DMS153 treated with DMSO at 0.1 percent for 48 hours (cell line): ENCODE measurements at regions not wholly inside any gene's neighbourhood (a gene's known extent, or its start where the extent isn't known, plus 50 kb on each side); places are given as distances from the start of the nearest gene placed in this dataset.

Source experiments
- DNase-seq: peaks from one replicate; lab custom pipeline; 2025; ENCODE audit not compliant: unreplicated experiment; lab: John Stamatoyannopoulos, UW

DNA sequence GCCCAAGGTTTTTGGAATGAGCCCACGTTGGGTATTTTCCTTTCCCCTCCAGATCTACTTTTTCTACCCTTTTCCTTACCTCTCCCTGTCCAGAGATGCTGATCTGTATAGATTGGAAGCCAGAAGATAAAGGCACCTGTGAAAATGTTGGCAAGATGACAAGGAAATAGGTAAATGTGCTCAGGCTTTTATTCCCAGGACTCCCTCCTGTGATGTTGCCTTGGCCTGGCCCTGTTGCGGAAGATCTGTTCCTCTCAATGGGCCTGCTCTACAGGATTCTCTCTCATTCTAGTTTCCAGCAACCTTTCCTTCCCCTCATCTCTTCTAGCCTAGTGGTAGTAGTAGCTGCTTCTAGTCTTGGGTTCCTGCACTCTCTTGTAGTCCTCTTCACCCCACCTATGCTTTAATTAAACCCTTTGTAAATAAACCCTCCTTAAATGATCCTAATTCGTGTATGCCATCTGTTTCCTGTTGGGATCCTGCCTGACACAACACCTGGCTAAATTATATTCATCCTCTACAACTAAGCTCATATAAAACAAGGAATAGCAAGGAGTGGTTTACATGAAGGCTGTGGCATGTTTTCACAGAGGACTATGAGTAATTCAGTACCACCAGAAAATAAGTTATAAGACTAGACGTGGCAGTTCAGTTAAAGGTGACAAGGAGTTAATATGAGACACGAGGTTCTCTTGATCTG, 95.7 kb upstream of the MAOA start:
- DNase-seq: peak; percentile 23

DNA sequence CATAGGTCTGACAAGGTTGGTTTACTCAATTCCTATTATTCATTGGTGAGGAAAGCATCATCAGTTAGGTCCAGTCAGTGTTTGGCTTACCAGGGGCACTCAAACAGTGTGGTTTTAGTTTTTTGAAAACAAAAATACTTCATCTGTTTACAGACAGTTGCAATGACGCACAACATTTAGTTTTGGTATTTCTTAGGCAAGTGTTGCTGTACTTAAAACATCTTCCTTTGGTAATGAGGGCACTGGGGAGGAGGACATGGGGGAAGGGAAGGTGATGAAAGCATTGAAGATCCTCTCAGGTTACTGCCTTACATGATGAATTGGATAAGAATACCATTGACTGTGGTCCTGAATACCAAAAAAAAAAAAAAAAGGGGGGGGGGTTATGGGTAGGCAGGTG, 93.7 kb upstream of the MAOA start:
- no peak for DNase-seq

DNA sequence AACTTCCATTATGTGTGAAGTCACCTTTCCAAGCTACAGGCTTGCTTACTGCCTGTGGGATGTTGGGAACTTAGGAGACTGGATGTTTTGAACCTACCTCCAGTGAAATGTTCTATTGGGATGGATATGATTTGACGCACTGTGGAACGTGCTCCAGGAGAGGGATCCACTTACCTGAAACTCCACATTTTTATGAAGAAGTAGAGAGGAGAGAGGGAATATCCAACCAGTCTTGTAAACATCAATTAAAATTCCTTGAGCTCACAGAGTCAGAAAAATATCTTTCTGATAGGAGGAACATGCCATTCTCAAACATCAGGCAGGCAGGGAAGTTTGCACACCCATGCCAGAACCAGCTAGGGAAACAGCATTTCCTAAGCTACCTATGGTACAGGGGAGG, 91.1 kb upstream of the MAOA start:
- no peak for DNase-seq

DNA sequence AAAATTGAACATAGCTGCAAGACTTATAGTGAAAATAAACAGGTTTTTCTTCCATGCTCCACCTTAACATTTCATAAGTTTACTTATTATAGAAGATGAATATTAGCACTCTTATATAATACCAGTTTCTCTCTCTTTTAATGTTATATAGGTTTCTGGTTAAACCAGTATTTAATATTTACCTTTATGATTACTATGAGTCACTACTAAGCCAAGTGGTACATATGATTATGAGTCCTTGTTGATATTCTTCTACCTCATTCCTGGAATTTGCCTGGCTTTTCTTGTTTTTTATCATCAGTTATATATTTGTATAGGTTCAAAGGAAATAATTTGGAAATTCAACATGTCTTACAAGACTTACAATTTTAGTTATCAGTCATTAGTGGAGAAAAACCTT, 89.9 kb upstream of the MAOA start:
- no peak for DNase-seq

DNA sequence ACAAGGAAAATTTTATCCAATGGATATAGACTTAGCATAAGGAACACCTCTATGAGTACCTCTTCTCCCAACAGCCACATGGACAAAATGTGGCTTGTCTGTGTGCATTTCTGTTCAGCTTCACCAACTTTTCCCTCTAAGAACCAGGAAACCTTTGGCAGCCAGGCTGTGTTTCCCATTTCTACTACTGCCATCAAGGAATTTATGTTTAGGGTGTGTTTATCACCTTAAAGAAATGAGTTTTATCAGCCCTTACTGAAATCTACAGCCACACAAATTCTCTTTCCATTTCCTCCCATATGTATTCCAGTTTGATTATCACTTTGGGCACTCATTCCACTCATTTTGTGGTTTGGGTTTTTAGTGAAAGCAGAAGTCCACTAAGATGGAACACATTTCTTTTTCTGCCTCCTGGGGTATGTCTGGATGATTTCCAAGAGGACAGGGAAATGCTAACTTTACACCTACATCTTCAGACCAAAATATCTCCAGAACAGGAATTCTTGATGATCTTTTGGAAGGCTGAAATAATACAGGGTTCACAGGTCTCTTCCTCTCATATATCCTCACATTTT, 82.6 kb upstream of the MAOA start:
- no peak for DNase-seq

DNA sequence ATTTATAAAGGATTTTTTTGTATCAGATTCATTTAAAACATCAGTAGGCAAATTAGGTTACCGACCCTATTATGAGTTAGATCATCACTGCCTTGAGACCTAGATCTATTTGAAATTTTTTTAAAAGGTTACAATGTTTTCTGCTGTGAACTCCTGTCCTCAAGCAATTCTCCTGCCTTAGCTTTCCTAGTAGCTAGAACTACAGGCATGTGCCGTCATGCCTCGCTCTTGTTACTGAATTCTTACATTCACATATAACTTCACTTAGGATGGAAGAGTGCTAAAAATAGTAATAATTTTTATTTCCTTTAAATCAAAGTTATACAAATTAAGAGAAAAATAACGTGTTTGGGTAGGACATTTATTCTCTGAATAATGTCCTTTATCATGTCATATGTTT, 75.5 kb upstream of the MAOA start:
- DNase-seq: no peak

DNA sequence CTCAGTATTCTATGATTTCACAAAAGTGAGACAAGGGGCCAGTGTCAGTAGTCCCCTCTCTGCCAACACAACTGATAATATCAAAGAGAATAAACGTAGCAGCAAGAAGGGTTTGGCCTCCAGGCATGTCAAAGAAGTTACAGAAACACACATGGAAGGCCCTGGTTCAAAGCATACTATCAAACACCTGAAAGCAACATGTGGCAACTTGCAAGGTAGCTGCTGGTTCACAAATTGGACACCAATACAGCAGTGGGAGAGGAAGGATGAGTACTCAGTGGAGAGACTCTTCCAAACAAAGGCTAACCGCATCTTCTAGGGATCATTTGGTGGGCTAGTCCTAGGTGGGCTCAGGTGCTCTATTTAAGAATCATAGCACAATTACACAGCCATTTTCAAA, 74.9 kb upstream of the MAOA start:
- no peak for DNase-seq

DNA sequence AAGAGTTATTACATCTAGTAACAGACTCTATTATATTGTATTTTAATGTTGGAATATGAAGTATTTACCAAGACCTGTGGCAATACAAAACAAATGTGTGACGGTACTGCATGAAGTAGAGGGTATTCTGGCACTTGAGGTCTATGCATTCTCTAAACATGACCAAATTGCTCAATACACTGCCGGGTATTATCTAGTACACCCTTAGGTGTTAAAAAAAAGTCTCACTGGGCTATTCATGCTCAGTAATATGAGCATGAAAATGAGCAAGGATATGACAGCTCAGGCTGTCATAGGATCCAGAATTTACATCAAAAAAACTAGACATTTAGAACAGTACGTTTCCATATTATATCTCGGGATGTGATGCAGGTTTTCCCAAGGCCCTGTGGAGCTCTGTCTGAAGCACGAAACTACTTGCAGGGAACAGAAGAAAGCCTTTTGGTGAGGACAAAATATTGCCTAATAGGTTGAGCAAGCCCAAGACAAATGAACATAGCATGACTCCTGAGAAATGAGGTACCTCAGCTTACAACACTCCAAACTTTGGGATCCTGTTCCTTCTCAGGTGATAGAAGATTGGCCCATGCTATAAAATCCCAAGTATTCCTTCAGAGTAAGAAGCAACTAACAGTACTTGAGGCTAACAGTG, 74.1 kb upstream of the MAOA start:
- DNase-seq: no peak

DNA sequence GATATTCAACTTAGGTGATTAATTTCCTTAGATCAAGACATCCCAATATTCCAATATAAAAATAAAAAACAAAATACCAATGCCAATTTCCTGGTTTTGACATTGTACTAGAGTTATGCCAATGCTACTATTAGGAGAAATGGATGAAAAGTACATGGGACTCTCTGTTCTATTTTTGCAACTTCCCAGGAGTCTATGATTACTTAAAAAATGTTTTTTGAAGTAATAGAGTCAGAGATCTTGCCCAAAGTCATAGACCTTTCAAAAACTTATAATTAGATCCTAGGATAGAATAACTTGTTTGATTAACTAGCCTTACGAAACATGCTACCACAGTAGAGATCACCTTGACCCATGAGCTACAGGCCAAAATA, 73.6 kb upstream of the MAOA start:
- no peak for DNase-seq

DNA sequence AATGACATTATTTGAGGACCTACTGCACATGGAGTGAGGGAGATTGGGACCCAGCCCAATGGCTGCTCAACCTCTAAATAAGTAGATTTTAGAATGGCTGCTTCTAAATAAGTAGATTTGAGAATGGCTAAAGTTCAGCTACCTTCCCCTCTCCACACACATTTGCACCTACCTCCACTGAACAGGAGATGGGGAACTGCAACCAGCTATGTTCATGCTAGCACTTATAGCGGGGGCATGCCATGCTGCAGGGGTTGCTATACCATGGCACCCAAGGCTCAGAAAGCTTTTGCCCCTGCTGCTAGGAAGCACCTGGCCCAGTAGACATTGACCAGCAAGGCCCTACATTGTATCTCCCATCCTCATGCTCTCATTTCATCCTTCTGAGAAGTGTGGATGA, 70.2 kb upstream of the MAOA start:
- no peak for DNase-seq

DNA sequence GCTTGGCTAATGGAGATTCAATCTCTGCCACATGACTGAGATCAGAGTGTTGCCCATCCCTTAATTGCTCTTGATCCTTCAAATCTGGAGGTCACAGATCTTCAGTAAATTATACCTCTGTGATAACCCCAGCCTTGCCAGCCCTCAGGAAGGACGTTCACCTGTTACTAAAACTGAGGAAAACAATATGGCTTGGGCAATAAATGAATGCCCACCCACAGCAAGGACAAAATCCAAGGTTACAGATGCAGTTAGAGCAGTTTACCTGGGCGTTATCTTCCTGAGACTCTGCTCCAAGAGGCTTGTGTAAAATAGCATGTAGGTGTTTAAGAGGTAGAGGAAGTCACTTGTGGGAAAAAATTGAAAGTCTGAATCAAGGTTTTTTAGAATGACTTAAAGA, 69.3 kb upstream of the MAOA start:
- DNase-seq: no peak

DNA sequence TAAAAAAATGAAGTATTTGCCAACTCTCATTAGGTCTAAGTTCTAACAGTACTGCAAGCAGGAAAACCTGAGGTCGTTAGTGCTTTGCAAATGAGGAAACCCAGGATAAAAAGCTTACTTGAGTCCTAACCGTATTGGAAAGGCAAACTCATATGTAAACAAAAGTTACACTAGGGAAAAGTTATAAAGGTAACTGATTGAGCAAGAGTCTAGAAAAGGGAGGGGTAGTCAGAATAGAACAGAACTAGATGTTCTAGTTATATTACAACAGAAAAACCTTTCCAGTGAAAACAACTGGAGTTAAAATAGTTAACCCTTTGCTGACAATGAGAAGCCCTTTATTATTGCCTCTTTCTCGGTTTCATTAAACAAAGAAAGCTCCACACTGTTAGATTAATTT, 66.4 kb upstream of the MAOA start:
- no peak for DNase-seq

DNA sequence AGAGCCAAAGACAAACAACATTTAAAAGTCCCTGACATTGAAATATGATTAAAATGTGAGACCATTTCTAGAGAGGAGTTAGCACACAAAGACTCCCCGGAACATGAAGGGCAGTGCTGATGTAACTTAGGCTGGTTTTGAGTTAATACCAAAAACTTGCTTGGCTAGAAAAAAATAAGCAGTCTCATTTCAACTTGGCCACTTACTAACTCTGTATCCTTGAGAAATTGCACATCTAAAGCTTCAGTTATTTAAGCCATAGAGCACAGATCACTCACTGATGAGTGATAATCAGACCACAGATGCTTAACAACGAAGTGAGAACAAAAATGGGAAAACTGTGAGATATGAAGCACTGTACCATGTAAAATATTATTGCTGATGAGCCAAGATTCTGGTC, 65.9 kb upstream of the MAOA start:
- no peak for DNase-seq

DNA sequence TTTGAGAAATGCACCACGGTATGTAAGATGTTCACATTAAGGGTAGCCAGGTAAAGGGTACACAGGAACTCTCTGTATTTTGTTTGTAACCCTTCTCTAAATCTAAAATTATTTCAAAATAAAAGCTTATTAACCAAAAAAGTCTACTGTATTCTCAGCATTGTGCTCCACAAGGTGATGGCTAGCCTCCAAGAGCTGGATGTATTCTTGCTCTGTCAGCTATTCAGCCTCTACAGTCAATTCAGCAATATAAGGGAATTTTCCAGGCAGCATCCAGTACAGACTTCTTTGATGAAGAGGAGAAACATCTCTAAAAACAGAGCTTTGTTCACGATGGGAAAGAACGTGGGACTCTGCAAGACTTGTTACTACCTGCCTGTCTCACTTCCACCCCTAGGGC, 63.5 kb upstream of the MAOA start:
- DNase-seq: no peak

DNA sequence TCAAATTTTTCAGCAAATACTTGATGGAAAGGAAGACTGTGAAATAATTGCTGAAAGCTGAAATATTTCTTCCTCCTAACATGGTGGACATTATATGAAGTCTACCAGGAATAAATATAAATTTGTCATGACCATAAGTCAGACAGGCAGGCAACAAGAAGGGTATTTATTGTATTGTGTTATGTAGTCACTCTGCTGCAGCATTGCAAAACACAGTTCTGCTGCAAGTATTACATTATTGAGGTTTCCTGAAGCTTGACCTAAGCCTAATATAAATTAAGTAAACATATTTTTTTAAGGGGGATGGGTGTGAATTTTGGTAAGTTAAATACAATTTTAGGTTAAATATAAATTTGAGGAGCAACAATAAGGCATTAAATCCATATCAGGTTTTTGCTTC, 60.2 kb upstream of the MAOA start:
- DNase-seq: no peak

DNA sequence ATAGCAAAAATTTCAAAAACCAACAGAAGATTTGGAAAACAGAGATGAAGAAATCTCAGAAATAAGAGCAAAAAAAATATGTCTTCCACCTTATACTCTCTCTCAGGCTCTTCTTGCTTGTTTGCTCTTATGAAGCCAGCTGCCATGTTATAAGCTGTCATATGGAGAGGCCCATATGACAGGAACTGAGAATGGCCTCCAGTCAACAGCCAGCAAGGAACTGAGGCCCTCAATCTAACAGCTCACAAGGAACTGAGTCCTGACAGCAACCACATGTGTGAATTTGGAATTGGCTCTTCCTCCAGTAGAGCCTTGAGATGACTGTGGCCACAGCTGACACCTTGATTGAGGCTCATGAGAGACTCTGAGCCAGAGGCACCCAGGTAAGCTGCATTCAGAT, 51.3 kb upstream of the MAOA start:
- DNase-seq: no peak

DNA sequence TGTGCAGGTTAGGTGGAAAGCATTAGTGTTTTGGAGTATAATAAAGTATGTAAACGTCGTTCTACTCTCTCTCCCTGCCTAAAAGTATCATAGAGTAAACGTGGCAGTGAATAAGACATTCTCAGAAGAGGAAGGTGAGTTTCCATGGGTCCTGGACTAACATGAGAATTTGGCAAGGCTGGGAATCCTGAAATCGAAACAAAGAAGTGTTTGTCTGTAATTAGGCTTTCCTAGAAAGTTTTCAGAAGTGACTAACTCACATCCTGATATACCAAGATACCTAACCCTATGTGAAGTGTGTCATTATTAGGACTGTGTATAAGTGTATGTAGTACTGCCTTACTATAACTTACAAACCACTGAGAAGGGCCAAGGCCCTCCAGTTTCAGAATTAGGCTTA, 50.7 kb upstream of the MAOA start:
- DNase-seq: no peak
